ENCODE measurements at regions not wholly inside any gene's neighbourhood (a gene's known extent, or its start where the extent isn't known, plus 50 kb on each side); places are given as distances from the start of the nearest gene placed in this dataset.

DNA sequence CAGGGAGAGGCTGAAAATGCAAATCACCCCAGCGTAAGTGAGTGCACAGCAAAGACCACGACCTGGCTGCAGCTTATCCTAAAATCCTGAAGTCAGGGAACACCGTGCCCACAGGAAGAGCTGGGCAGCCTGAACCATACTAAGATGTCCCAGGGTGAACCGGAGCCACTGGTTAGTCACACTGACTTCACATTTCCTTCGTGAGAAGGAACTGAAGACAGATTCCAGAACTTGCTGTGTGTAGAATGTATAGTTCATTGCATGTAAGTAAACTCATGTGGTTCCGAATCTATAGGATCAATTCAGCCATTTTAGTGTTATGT lies 84.6 kb upstream of the NDUFV2 start:
- TF ChIP-seq, protein P1, sequence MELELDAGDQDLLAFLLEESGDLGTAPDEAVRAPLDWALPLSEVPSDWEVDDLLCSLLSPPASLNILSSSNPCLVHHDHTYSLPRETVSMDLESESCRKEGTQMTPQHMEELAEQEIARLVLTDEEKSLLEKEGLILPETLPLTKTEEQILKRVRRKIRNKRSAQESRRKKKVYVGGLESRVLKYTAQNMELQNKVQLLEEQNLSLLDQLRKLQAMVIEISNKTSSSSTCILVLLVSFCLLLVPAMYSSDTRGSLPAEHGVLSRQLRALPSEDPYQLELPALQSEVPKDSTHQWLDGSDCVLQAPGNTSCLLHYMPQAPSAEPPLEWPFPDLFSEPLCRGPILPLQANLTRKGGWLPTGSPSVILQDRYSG (CRISPR knock-in tag; IDR thresholded peaks at IDR 0.05): no peak
- TF ChIP-seq, protein P2, sequence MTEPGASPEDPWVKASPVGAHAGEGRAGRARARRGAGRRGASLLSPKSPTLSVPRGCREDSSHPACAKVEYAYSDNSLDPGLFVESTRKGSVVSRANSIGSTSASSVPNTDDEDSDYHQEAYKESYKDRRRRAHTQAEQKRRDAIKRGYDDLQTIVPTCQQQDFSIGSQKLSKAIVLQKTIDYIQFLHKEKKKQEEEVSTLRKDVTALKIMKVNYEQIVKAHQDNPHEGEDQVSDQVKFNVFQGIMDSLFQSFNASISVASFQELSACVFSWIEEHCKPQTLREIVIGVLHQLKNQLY (CRISPR knock-in tag; IDR thresholded peaks at IDR 0.05): no peak
- TF ChIP-seq, protein P3, sequence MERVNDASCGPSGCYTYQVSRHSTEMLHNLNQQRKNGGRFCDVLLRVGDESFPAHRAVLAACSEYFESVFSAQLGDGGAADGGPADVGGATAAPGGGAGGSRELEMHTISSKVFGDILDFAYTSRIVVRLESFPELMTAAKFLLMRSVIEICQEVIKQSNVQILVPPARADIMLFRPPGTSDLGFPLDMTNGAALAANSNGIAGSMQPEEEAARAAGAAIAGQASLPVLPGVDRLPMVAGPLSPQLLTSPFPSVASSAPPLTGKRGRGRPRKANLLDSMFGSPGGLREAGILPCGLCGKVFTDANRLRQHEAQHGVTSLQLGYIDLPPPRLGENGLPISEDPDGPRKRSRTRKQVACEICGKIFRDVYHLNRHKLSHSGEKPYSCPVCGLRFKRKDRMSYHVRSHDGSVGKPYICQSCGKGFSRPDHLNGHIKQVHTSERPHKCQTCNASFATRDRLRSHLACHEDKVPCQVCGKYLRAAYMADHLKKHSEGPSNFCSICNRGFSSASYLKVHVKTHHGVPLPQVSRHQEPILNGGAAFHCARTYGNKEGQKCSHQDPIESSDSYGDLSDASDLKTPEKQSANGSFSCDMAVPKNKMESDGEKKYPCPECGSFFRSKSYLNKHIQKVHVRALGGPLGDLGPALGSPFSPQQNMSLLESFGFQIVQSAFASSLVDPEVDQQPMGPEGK (CRISPR knock-in tag; IDR thresholded peaks at IDR 0.05): no peak
- TF ChIP-seq STAT5B (CRISPR knock-in tag; IDR thresholded peaks at IDR 0.05) (no peak), SOX6 (IDR thresholded peaks at IDR 0.05) (no peak), SOX6 (CRISPR knock-in tag; IDR thresholded peaks at IDR 0.05) (no peak), ZNF431 (CRISPR knock-in tag; IDR thresholded peaks at IDR 0.05; ENCODE audit: borderline replicate concordance, low read depth) (no peak), NBN (conservative IDR thresholded peaks at IDR 0.05) (no peak), ZNF354B (CRISPR knock-in tag; IDR thresholded peaks at IDR 0.05) (no peak), POLR2AphosphoS2 (IDR thresholded peaks at IDR 0.05; ENCODE audit: low read depth, low read length) (no peak)
- TF ChIP-seq, protein P4, sequence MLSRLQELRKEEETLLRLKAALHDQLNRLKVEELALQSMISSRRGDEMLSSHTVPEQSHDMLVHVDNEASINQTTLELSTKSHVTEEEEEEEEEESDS (CRISPR knock-in tag; IDR thresholded peaks at IDR 0.05; ENCODE audit: borderline replicate concordance): no peak
